B cell (primary cell): ENCODE measurements at regions not wholly inside any gene's neighbourhood (a gene's known extent, or its start where the extent isn't known, plus 50 kb on each side); places are given as distances from the start of the nearest gene placed in this dataset.

Source experiments
- CTCF ChIP-seq: fragments of 200-600 bp; IDR thresholded peaks from one replicate; pipeline ENCODE4 v1.8.0; 2022; ENCODE audit warnings: antibody characterized with exemption, mild to moderate bottlenecking
- EZH2 ChIP-seq: IDR thresholded peaks from 2 replicates; pipeline ENCODE4 v1.6.1; 2012; ENCODE audit warnings: borderline replicate concordance, low read depth, mild to moderate bottlenecking, moderate library complexity, low read length; ENCODE audit not compliant: insufficient read depth, poor library complexity, severe bottlenecking

- no peak for TF ChIP-seq EZH2
- no peak for TF ChIP-seq CTCF
These were observed 199.2 kb downstream of the RAB38 start for GRCh38 chr11:87976009-87976408.
